GM19025 (cell line): ENCODE measurements at regions not wholly inside any gene's neighbourhood (a gene's known extent, or its start where the extent isn't known, plus 50 kb on each side); places are given as distances from the start of the nearest gene placed in this dataset.
"Not testable (repeated sequence)": the region's sequence is repeated elsewhere in the genome, so short reads cannot be mapped to it uniquely, and the experiment has no call there.

Experiments used
- ATAC-seq: cut with Tn5 transposase; IDR thresholded peaks from one replicate; pipeline ENCODE4 v1.9.1; 2021; ENCODE audit warnings: mild to moderate bottlenecking, low read depth, moderate library complexity; ENCODE audit not compliant: unreplicated experiment

DNA sequence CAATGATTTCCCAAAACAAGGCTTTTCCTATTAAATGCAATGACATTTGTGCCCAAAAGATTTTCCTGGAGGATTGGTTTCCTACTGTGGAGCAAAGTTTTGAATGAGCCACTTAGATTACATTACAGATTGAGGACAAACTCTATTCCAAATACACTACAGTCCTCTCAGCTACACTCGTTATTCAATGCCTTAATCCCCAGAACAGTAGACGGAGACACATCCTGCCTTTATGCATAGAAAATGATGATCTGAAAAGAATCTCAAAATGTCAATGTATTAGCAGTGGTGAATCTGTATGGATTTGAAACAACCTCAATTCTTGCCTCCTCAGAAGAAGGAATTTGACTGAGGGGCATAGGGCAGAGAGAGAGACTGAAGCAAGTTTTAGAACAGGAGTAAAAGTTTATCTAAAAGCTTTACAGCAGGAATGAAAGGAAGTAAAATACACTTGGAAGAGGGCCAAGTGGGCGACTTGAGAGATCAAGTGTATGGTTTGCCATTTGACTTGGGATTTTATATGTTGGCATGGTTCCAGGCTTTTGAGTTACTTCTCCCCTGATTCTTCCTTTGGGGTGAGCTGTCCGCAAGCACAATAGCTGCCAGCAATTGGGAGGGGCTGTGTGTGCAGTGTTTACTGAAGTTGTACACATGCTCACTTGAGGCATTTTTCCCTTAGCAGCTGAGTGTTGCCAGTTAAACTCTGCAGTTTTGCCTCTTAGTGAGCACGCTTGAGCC lies 891.9 kb upstream of the MBL2 start:
- ATAC-seq, result no peak

DNA sequence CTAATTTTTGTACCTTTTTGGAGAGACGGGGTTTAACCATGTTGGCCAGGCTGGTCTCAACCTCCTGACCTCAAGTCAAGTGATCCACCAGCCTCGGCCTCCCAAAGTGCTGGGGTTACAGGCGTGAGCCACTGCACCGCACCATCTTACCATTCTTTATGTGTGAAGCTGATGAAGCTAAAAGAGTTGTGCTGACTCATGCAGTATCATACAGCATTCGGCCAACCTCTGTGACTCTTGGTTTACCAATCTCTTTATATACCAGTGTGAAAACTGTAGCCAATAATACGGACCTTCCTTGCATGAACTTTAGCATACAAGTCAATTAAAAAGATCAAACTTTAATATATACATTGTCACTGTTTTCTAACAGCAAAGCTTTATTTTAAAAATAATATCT lies 878.2 kb upstream of the MBL2 start:
- no peak for ATAC-seq

DNA sequence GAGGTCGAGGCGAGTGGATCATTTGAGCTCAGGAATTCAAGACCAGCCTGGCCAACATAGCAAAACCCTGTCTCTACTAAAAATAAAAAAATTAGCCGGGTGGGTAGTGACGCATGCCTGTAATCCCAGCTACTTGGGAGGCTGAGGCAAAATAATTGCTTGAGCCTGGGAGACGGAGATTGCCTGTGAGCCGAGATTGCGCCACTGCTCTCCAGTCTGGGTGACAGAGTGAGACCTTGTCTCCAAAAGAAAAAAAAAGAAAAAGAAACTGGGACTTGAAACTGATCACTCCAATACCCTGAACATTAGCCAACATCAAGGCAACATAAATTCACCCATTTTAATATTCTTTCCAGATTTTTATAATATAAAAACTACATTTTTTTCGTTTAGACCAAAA lies 874.6 kb upstream of the MBL2 start:
- ATAC-seq, result not testable (repeated sequence)

DNA sequence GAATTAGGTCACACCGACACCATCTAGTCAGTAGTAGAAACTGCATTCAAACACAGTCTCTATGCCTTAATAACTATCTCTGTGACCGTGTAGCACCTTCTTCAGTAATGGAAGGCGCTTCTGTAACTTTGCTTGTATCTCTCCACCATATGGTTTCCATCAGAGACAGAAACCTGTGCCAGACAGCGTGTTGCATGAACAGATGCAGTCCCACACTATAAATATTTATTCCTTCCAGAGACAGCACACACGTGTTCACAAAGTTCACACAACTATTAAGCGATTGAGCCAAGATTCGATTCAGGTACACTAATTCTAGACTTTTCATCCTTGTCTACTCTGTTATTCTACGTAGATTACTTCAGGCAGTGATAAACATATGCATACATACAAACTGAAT lies 873.9 kb upstream of the MBL2 start:
- ATAC-seq, result no peak

DNA sequence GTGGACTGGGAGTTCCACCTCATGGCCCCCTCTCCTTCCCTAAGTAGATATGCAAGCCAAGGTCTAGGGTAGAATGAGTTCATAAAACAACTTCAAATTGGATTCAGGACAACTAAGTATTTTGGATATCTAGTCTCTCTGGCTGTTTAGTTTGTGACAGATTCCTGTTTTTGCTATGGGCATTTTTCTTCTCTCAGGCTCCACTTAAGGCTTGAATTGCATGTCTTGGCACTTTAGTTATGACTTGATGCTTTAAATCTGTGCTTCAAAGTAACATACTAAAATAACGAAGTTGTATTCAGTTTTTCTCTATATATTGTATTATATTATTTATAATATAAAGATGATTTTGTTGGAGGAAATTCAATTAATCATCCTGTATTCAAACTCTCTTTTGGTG lies 873.4 kb upstream of the MBL2 start:
- ATAC-seq, result no peak

DNA sequence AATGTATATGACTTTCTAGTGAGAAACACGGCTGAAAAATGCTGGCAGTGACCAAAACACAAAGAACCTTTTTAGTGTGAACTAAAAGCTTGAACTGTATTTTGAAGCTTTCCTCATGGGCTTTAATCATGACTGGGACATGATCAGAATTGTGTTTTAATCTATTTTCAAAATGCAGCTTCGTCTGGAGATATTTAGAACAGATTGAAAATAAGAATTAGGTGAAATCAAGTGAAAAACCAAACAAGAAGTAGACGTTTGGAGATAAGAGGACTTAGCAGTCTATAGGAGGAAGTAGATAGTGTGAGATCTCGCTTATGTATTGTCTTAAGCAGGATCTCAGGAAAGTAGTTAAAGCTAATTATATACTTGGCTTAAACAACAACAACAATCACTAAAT lies 865.4 kb upstream of the MBL2 start:
- no peak for ATAC-seq

DNA sequence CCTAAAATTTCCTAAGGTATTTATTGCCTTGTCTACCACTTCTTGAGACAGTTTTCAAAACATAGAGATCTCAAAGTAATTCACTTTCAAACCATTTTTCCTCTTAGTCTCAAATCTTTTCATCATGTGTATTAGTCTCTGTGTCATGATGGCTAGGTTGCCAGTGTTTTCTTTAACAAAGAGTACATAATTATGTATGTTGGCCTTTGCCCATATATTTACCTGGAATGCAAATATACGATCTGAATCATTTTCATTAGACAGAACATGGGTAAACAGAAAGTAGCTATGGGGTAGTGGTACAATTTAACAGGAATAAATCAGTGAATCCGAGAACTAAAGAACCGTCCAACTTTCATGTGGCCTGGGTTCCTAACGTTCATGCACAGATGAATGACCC lies 852.1 kb upstream of the MBL2 start:
- ATAC-seq, result no peak

DNA sequence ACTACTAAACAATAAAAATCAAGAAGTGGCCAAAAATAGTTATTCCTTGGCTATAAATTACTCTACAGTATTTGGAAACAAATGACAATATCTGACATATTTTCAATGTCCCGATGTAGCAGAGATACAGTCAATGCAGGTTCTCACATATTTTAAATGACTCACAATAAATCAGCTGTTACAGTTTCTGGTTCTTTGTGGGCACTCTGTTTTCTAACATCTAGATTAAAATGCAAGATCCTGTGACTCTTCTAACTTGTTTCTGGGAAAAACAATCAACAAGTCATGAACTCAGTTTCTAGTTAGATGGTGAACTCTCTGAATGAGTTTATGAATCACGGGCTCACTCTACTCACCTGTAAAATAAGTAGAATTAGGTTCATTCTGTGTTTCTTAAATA lies 849.6 kb upstream of the MBL2 start:
- ATAC-seq, result no peak

DNA sequence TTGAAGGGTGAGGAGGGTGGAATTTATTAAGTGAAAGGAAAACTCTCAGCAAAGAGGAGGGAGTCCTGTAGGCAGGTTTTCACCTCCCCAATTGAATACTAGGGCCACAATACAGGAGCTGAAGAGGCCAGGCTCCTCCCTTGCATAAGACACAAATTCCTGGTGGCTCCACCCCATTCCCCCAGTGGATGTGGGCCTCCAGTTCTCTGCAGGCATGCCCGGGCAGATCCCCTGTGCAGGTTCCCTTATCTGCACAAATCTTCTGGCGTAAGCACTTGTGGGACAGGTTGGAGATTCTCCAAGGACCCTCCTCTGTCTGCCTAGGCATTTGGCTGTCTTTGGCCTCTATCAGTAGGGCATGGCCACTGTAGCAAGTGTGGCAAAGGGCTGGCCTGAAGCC lies 847.1 kb upstream of the MBL2 start:
- no peak for ATAC-seq

DNA sequence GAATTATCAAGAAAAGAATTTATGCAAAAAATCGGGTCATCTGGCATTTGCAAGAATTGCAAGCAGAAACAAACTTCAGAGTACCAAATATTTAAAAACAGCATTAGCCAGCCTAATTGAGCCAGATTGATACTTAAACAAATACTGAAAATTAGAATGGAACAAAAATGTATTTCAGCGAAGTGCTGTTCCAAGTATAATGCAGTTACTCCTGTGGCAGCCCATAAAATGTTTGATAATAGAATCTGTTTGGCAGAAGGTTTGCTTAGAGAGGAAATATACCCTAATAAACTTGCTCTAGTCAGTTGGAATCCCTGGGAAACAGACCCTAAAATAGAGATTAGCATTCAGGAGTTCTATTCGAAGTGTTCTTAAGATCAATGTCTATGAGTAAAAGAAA lies 835.1 kb upstream of the MBL2 start:
- ATAC-seq, result no peak

DNA sequence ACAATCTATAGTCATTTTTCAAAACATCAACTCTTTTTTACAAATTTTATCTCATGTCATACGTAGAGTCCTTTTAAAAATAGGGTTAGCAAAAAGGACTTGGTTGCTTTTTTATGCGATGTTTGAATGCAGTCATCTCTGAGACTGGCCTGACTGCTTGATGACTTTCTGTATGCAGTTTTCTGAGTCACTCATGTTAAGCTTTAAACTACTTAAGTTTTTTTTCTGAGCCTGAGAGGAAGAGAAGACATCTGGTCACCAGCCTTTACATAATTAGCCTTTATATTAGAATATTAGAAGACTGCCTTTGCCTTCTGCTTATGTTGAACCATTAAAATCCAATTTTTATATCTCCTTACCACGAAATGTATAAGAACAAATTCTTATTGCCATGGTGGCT lies 834.4 kb upstream of the MBL2 start:
- no peak for ATAC-seq

DNA sequence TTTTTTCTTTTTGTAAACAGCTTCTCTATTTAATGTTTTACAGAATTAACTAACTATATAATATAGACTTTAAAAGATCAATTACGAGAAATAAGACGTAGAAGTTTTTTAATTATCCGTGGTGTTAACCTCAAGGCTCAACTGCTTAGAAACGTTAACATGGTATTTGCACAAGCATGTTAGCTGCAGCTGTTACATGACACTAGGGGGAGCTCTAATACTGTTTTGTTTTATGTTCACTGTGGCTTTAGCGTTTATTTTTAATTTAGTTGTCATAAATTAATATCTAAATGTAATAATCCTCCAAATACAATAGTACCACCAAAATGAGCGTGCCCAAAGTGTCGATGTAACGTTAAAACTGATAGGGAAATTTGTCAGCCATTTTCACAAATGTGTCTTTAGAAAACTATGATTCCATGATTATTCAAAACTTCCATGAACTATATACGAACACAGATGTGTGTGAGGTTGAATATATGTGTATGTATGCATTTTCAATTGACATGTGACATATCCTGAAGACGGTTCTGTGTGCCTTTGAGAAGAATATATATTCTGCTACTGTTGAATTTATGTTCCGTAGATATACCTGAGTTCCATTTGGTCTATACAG lies 828.8 kb upstream of the MBL2 start:
- no peak for ATAC-seq

DNA sequence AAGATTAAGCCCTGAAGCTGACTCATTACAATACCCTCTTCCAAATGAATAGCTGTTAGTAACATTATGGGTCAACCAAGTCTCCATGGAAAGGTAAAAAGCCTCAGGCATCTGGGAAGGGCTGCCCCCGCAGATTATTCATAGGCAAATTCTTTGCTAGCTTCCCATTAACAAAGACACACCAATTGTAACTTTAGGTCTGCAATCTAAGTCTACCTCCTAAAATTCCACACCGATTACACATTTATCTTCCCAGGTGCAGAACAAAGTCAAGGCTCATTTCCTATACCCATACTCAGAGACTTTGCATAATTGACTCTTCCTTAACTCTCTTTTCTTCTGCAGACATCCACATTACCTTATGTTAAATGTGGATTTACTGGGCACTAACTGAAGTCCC lies 826.3 kb upstream of the MBL2 start:
- no peak for ATAC-seq

DNA sequence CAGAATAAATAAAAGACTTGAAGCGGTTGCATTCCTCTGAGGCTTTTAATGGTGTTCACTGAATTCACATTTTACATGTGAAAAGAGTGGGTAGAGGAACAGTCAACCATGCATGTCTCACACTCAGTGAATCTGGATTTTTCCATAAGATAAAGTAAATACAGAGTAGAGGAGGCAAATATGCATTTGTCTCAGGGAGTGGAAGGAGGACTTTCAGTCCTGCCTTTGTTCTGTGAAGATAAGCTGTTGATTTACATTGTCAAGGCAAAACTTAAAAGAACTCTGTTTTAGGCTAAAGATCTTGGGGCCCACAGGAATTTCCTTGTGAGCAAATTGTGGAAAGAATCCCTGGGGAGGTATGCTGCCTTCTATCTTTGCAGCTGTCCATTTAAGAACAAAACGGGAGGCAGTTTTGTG lies 825.3 kb upstream of the MBL2 start:
- ATAC-seq, result no peak

DNA sequence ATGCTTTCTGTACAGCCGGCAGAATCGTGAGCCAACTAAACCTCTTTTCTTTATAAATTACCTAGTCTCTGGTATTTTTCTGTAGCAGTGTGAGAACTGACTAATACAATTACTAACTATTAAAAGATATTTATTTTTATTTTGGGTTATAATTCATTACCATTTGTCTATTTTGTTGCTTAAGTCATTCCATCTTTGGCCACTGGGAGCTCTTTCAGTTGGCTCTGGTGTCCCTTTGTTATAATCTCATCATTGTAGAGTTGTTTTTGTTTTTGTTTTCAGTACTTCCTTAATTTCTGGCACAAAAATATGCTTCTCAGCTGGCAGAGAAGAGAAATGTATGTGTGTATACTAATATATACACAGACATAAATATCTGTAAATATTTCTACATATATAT lies 807.9 kb upstream of the MBL2 start:
- no peak for ATAC-seq

DNA sequence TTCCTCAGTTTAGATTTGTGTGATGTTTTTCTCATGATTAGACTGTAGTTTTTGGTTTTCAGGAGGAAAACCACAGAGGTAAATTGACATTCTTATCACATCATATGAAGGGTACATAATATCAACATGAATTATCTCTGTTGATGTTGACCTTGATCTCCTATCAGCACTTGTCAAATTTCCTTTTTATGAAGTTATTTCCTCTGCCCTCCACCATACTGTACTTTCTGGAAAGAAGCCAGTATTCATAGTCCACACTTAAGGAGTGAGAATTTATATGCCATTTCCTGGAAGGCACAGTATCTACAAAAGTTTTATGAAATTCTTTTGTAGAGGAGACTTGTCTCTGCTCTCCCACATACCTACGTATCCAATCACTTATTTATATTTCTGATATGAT lies 807.2 kb upstream of the MBL2 start:
- no peak for ATAC-seq

DNA sequence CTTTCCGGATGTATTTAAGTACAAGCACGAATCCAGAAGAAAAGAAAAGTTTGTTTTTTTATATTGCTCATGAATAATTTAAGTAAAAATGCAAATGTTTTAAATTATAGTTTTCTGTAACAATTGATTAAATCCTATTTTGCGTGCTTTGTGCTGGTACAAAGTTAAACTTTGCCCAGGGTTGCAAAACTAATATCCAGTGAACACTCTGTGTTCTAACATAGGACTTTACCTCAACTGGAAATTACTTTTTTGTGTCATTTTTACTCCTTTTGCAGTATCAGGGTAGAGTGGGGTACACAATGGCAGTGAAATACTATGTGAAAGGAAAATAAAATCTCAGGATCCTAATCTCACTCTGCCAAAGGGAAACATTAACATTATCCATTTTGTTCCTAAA lies 801.4 kb upstream of the MBL2 start:
- no peak for ATAC-seq

DNA sequence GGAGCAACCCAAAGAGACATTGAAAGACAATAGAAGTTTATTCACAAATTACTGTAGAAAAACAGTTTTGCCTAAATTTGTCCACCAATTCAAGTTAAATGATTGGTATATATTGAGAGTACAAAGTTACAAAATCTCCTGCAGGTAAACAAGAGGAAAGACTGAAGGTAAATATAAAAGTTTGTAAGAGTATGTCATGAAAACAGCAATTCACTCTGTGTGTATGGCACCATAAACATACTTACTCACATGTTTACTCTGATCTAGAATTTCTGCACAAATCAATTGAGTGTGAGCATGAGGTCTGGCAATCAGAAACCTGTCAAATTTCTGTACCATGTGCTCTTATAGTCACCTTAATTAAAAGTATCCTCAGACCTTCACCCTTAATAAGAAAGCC lies 800.9 kb upstream of the MBL2 start:
- no peak for ATAC-seq

DNA sequence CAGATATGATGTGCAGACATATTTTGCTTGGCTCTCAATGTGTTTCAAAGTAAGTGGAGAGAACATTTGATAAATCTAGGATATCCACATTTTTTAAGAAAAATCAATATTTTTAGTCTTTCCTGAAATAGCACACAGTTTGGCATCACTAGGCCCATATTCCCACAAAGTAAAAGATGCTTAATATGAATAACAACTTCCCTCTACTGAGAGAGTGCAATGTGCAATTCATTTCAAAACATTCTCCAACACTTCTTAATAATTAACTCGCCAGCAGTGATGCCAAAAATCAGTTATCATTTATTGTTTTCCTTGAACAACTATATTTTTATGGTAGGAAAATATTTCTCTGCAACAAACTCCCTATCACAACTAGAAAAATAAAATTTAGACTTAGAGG lies 800.2 kb upstream of the MBL2 start:
- no peak for ATAC-seq

DNA sequence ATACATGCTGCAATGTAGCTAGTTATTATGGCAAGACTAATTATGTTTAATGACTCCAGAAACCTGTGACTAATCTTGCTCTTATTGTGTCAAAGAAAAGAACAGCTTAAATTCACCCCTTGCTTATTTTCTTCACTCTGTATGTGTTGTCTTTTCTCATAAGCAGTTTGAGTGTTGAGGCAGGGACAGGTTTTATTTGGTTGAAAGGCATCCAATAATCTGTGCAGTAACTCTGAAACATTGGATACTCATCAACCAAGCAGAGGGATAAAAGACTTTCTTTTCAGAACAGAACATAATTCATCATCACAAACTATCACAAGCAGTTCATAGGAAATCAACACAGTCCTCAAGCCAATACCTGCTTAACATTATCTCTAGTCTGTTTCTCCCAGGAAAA lies 797.6 kb upstream of the MBL2 start:
- ATAC-seq, result no peak

DNA sequence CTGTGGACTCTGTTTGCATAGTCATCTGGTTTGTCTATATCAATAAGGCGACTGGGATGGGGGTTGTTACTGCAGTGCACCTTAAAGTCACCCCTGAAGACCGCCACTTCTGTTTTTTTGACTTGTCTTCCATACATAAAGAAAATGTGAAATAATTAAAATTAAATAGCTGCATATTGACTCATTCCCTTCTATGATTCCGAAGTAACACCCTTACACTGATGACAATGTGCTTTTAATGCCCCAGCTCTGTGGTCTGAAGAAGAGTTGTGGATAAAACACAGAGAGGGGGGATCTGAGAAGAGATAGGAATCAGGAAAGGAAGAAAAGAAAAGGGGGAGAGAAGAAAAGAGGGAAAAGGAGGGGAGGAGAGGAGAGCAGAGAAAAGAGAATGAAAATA lies 796.9 kb upstream of the MBL2 start:
- ATAC-seq, result no peak

DNA sequence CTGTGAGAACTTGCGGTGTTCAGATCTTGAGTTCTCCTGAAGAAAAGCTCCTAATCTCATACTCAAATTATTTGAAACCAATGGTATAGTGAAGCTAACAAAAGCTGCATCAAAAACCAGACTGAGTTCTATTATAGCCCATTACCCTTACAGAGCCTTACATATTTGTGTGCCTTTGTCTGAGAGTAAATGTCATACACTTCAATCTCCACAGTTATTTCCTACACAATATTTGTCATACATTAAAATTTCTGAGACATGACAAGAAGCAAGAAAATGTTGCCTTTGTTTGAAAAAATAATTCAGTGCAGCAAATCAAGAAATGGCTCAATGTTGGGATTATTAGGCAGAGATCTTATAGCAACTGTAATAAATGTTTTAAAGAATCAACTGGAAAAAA lies 776.1 kb upstream of the MBL2 start:
- no peak for ATAC-seq

DNA sequence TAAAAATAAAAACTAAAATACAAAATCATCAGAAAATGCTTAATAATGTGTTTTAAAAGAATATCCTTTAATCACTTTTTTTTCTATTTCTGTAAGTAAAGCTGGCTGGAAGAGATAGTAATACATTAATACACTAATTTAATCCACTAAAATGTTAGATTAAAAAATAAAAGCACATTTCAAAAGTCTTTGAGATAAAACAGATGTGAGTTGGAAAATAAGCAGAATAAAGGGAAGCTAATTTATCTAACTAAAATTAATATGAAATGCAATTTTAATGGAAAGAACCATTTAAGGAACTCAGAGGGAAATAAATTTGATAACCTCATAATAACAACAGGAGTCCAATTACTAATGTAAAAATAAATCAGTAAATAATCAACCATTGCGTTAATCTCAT lies 774.8 kb upstream of the MBL2 start:
- no peak for ATAC-seq
